ENCODE measurements at regions not wholly inside any gene's neighbourhood (a gene's known extent, or its start where the extent isn't known, plus 50 kb on each side); places are given as distances from the start of the nearest gene placed in this dataset.

GRCh38 chr5:120330558-120330957 lies 133.5 kb upstream of the PRR16 start:
- TF ChIP-seq, protein P1, sequence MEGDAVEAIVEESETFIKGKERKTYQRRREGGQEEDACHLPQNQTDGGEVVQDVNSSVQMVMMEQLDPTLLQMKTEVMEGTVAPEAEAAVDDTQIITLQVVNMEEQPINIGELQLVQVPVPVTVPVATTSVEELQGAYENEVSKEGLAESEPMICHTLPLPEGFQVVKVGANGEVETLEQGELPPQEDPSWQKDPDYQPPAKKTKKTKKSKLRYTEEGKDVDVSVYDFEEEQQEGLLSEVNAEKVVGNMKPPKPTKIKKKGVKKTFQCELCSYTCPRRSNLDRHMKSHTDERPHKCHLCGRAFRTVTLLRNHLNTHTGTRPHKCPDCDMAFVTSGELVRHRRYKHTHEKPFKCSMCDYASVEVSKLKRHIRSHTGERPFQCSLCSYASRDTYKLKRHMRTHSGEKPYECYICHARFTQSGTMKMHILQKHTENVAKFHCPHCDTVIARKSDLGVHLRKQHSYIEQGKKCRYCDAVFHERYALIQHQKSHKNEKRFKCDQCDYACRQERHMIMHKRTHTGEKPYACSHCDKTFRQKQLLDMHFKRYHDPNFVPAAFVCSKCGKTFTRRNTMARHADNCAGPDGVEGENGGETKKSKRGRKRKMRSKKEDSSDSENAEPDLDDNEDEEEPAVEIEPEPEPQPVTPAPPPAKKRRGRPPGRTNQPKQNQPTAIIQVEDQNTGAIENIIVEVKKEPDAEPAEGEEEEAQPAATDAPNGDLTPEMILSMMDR (IDR thresholded peaks at IDR 0.05) = no peak
- TF ChIP-seq POLR2A (IDR thresholded peaks at IDR 0.05) = no peak
